HG03575 (cell line): ENCODE measurements at regions not wholly inside any gene's neighbourhood (a gene's known extent, or its start where the extent isn't known, plus 50 kb on each side); places are given as distances from the start of the nearest gene placed in this dataset.

ENCODE experiments used
- ATAC-seq: cut with Tn5 transposase; IDR thresholded peaks from one replicate; pipeline ENCODE4 v1.9.1; 2021; ENCODE audit not compliant: unreplicated experiment, insufficient number of reproducible peaks, low FRiP score; ENCODE audit errors: extremely low read depth

DNA sequence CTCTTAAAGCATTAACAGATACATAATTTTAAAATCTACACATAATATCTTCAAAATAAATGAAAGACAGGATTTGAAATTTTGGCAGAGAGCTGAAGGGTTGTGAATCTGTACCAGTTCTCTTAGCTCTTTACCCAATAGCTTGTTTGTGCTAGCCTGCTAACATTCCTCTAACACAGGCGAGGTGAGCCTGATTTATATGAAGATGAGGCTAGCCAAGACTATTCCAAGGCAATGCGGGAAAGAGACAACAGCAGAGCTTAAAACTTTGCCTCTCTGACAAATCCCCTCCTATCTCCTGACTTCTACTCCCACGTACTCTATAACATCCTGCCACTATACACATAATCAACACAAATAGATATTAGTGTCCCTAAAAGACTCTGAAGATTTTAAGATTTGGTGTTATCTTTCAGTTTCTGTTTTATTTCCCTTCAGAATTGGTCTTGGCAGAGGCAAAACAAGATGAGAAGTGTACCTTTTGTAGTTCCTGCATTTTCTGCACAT lies 745.6 kb upstream of the ZNF608 start:
- no peak for ATAC-seq

GRCh38 chr5:125492977-125493376 lies 746.5 kb upstream of the ZNF608 start:
- ATAC-seq = no peak

GRCh38 chr5:125496393-125496792 lies 750.0 kb upstream of the ZNF608 start:
- ATAC-seq = no peak

- no peak for ATAC-seq
These were observed 751.2 kb upstream of the ZNF608 start for GRCh38 chr5:125497651-125498050.

DNA sequence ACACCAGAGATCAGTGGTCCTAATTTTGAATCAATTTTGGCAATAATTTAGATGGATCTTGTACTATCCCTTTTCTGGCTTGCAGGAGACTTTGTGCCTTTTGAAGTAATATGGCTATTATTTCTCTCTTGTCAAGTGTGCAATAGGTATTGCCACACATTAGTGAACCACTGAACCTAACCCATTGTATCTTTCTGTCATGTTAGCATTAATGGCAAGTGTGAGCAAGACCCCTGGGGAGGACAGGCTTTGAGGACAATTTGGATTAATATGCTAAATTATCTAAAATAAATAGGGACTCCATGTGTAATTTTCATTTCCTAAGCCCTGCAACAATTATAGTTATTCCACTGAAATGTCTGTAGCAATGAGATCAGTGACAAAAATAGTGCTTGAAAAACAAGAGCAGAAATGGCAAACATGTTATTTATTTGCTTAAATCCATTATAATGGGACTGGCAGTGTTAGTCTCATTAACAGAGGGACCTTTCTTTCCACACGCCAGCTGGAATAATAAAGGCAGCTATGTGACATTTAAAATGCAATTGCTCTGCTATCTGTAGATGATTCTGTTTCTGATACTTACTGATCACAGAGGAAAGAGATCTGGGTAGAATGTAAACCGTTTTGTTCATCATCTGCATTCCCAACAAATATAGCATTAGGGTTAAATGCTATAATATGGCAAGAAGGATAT lies 753.3 kb upstream of the ZNF608 start:
- ATAC-seq = no peak

GRCh38 chr5:125501396-125501795 lies 755.0 kb upstream of the ZNF608 start:
- ATAC-seq = no peak

GRCh38 chr5:125503946-125504345 lies 757.5 kb upstream of the ZNF608 start:
- ATAC-seq = no peak

DNA sequence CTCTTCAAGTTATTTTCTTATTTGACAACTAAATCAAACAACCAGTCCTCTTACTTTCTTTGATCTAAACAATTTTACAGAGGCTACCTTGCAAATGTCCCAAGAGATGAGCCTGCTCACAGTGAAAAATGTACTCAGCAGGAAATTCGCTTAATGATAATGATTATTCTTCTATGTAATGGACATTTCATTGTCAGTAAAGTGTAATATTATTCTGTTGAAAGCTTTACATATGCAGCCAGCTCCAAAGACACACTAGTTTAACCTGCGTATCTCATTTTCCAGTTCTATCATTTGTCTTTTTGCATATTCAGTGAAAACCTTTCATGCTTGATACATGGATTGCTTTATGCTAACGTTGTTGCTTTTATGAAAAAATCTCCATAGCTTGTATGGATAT lies 758.7 kb upstream of the ZNF608 start:
- ATAC-seq = no peak

GRCh38 chr5:125506124-125506523 lies 759.7 kb upstream of the ZNF608 start:
- no peak for ATAC-seq

DNA sequence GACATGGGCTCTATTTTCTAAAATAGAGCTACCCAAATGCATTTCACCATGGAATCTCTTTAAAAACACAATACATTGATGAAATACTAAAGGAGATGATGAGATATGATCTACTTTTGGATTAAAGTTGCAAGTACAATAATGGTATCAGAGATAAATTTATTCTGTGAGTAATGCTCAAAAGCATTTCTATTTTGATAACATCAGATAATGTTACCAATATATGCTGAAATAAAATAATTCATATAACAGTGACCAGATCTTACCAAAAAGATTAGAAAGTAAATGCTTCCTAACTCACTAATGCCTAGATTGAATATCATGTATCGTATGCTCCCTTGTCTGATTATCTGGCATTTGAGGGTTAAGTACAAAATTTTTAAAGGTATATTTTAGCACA lies 761.8 kb upstream of the ZNF608 start:
- ATAC-seq = no peak

DNA sequence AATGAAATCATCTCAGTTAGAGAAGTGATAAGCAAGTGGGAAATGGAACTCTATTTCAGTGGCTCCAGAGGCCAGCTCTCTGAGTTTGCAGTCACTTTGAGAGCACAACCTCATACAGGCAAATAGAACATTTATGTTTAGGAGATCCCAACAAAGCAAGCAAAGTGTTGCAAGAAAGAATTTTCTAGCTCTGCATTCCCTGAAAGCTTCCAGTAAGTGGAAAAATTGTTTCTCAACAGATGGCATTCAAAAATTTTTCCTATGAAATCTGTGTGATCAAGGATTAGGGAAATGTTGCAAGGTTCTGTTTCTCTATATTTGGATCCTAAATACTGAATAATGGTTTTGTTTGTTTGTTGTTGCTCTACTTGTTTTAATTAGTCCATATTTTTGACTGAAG lies 764.2 kb upstream of the ZNF608 start:
- ATAC-seq = no peak

DNA sequence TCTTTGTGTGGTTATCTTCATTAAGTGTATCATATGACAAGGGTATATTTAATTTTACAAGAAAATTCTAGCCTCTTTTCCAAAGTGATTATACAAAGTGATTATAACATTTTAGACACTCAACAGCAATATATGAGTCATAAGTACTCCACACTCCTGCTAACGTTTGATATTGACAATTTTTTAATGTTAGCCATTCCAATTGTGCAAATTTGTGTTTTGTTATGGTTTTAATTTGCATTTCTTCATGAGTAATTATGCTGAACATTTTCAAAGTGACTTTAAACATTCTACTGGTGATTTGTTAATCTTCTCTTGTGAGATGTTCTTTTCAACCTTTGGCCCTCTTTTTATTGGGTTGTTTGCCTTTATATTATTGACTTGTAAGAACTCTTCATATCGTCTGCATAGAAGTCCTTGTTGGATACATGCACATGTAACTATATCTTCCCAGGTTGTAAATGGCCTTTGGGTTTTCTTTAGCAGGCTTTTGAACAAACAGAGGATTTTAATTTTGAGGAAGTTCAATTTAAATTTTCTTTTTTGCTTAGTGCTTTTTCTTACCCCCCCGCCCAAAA lies 771.6 kb upstream of the ZNF608 start:
- ATAC-seq = no peak

DNA sequence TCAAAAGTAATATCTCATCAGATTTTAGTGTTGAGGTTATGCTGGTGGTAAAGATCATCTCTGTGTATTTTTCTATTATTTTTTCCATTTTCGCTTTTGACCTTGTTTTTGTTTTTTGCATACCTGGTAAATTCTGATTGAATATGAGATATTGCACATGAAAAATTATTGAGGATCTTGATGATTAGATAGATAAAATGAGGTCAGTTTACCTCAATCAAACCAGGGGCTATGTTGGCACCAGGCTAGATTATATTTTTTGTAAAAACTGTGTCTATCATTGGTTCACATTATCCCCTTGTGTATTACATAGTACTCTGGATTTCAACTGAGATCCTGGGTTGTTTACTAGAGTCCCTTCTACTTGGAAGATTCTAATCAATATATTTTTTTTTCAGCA lies 774.9 kb upstream of the ZNF608 start:
- ATAC-seq = no peak

GRCh38 chr5:125525356-125525755 lies 778.9 kb upstream of the ZNF608 start:
- ATAC-seq = no peak

- ATAC-seq = no peak
These were observed 780.5 kb upstream of the ZNF608 start for GRCh38 chr5:125526966-125527365.

DNA sequence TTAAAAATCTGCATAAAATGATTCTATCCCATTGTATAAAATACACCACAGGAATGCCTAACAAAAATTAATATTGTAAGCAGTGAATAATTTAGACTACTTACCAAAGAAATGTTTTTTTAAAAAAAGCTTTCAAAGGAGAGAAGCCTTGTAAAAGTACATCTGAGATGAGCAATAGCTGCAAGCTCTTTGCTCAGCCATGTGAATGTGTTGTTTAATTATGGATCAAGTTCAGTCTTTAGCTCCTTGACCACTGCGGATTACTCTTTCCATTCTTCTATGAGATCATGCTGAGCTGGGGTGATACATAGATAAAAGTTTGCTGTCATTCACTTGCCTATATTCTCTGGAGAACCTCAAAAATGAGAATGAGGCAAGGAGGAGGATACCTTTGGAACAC lies 782.4 kb upstream of the ZNF608 start:
- no peak for ATAC-seq

DNA sequence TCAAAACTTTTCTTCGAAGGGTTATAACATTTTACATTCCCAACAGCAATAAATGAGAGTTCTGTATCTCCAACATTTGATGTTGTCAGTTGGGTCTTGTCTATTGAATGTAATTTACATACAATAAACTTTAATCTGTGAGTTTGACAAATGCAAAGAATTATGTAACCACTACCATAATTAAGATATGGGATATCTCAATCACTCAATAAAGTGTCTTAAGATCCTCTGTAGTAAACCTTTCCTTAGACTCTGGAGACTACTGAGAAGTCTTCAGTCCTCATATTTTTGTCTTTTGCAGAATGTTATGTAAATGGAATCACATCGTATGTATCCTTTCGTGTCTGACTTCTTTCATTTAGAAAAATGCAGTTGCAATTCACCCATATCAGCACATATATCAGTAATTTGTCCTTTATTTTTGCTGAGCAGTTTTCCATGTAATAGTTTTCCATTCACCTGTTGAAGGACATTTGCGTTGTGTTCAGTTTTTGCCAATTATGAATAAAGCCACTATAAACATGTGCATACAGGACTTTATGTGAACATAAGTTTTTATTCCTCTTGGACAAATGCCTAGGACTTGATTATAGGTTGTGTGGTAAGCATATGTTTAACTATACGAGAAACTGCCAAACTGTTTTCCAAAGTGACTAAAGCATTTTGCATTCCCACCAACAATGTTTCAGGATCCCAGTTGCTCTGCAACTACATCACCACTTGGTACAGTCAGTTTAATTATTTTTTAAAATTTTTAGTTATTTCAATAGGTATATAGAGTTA lies 784.6 kb upstream of the ZNF608 start:
- no peak for ATAC-seq

DNA sequence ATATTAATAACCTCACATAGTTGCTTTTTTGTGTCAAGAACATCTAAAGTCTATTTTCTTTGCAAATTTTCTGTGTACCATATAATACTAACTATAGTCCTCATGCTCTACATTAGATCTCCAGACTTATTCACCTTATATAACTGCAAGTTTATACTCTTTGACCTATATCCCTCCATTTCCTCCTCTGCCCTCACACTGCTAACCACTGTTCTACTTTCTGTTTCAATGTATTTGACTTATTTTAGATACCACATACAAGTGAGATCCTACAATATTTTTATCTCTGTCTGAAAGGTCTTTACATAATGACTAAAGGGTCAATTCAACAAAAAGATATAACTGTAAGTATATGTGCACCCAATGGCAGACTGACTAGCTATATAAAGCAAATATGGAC lies 789.7 kb upstream of the ZNF608 start:
- ATAC-seq = no peak

- no peak for ATAC-seq
These were observed 790.1 kb upstream of the ZNF608 start for GRCh38 chr5:125536582-125536981.

GRCh38 chr5:125537661-125538060 lies 791.2 kb upstream of the ZNF608 start:
- no peak for ATAC-seq
